GDM1 (cell line): ENCODE measurements at regions not wholly inside any gene's neighbourhood (a gene's known extent, or its start where the extent isn't known, plus 50 kb on each side); places are given as distances from the start of the nearest gene placed in this dataset.
"Not testable (repeated sequence)": the region's sequence is repeated elsewhere in the genome, so short reads cannot be mapped to it uniquely, and the experiment has no call there.

Experiments used
- DNase-seq: peaks from one replicate; lab custom pipeline; 2025; lab: John Stamatoyannopoulos, UW

DNA sequence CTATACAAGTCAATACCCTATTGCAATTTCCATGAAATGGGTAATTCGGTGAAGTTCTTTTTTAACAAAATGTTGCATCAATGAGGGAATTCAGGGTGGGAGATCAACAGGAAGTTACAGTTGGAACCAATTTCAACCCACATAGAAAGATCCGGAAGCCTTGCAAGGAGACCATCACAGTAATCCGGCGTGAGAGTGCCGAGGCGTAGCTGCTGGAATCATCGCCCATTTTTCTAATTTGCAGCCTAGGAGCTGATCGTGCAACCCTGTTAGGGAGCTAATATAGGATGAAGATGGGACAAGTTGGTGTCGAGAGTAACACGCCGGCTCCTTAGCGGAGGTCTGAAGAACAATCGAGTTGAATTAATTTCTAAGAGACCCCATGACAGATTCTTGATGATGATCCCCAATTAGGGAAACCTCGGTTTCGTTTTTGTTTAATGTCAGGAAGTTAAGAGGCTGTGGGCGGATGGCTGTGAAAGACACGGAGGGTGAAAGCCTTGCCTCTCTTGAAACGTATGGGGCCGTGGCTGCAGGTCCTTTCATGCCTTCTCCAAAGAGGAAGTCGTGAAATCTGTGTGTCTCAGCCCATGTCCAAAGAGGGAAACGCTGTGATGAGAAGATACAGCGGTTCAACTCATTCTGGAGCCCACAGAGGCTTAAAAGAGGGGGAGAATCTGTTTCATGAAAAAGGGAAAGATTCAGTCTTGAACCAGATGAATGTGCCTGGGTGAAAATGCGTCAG, 51.2 kb upstream of the CARD11 start:
- peak; percentile 56 for DNase-seq

GRCh38 chr7:3097734-3098133, 54.1 kb upstream of the CARD11 start:
- DNase-seq, result no peak

GRCh38 chr7:3102159-3102558, 58.5 kb upstream of the CARD11 start:
- no peak for DNase-seq

DNA sequence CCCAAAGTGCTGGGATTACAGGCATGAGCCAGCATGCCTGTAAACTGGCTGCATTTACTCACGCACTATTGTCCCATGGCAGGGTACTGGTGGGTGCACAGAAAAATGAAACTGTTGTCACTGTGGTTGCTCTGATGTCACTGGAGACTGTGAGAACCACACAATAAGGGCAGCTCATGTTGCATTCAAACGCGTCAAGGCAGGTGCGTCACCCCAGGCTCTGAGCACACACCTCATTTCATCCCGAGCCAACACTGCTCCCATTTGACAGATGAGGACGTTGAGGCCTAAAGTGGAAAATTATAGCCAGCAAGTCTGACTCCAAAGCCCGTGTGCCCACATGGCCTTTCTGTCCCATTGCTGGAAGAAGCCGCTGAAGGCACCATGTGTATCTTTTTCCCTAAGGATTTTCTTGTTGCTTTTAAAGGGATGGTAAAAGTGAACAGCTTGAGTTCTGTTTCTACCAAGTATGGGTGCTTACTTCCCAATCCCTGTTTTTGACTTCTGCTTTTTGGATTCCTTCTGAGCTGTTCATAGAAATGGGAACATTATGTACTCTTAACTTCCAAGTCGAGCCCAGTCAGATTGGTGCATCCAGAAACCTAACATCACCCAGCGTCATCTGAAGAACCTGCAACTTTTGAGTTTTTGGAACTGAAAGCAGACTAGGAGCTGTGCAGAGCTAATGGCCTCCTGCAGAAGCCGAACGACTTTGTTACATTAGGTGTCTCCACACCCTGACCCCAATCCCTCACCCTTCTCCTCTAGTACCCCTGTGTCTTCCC, 60.1 kb upstream of the CARD11 start:
- DNase-seq, result no peak

- no peak for DNase-seq
These were observed 62.2 kb upstream of the CARD11 start for GRCh38 chr7:3105856-3106255.

DNA sequence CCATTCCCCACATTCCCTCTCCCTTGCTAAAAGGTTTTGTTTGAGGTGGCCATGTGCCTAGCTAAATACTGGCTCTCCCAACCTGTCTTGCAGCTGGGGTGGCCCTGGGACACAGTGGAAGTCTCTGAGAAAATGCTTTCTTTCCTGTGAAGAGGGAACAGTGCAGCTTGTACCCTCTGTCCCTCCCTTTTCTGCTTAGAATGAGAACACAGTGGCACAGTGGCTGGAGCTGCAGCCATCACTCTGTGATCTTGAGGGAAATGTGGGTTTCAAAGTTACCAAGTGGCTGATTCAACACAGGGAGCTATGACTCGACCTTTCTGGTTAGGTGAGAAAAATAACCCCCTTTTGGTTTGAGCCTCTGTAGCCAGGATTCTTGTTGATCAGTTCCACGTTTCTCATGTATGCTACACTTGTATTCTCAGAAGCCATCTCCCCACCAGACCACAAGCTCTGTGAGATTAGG, 62.7 kb upstream of the CARD11 start:
- DNase-seq, result no peak

DNA sequence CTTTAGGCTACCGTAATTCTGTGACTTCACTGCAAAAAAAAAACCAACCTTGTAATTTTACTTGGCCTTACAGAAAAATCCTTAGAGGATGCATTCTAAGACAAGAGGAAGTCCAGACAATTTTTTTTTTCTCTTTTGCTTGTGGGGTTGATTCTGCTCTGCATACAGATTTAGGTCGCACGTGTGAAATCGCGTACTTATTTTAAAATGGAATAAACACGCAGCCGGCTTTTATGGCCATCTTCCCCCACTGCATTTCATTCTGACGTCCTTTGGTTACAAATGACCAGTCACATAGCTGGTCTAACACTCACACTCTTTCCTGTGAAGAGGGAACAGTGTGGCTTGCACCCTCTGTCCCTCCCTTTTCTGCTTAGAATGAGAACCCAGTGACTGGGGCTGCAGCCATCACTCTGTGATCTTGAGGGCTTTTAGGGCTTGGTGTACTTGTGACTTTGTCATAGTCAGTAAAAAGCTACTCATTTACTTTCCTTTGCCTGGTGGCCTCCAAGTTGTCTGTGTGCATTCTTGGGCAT, 63.6 kb upstream of the CARD11 start:
- no peak for DNase-seq

DNA sequence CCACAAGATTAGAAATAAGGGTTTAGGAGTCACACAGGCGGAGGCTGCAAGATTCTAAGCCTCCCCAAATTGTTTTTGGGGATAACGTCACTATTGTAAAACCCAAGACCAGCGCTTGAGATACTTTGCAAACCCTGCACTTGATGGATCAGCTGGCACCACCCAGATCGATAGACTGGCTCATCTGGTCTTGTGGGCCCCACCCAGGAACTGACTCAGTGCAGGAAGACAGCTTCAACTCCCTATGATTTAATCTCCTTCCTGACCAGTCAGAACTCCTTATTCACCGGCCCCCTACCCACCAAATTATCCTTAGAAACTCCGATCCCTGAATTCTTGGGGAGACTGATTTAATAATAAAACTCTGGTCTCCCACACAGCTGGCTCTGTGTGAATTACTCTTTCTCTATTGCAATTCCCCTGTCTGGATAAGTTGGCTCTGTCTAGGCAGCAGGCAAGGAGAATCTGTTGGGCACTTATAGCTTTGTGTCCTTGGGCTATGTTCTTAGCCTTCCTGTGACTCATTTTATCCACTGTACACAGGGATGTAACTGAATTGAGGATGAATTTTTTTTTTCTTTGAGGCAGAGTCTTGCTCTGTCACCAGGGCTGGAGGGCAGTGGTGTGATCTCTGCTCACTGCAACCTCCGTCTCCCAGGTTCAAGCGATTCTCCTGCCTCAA, 64.4 kb upstream of the CARD11 start:
- DNase-seq, result no peak

DNA sequence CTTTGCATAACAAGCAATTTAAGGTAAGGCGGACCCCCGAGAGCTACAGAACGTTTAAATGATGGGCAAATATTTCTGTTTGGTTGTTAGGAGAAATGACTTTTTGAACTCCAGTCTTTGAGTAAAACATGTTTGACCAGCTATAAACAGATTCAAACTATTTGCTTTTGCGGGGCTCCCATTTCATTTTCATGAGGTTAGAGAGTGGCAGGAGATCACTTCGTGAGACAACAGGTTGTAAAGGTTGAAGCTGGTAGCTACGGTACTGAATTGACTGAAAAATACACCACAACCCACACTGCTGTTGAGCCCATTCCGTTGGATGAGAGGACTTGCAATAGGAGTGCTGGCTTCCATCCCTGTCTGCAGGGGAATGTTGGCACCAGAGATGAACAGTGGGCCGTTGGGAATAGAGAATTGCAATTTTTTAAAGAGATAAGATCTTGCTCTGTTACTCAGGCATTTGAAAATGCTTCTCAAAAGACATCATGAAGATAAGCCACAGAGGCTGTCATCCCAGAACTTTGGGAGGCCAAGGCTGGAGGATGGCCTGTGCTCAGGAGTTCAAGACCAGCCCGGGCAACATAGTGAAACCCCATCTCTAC, 65.7 kb upstream of the CARD11 start:
- no peak for DNase-seq

DNA sequence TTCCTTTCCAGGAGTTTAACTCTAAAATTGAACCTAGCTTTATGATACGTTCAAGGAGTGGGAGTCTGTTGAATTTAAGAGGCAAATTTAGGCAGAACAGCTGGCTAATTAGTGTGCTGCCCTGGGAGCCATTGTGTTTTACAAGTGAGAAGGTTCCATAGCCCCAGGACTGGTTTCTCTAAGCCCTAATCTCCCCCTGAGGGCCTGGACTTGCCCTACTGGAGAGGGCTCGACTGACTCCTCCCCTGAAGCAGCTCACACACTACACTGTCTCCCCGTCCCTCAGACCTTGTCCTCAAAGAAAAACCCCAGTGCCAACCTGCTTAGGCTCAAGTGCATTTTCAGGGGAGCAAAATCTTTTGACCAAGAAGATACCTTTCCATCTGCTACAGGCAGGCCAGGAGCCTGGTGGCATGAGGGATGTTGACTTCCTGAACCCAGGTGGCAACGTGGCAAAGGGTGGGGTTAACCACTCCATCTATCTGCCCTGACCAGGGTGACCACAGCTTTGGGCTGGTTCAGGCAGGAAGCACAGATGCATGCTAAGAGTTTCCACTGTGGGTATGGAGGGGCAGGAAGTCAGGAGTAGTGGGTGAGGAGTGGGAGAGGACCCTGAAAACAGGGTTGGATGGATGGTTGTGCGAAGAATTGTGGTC, 68.9 kb upstream of the CARD11 start:
- DNase-seq, result no peak

DNA sequence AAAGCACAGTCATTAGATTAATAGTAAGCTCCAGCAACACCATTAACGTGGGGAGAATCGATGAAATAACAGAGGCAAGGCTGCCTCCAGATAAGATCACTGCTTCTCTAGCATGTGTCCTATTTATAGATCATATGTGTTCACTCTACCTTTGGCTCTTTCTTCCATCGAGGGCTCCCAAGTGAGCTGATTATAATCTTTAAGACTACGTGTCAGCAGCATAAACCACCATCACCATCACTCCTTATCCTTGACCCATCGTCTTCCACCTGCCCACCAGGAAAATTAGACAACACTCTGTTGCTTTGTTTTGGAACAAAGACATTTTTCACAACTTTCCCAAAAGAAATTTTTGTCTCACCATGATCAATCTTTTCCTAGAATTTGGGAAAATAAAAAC, 71.2 kb upstream of the CARD11 start:
- DNase-seq, result no peak

GRCh38 chr7:3117081-3117480, 73.4 kb upstream of the CARD11 start:
- DNase-seq, result no peak

DNA sequence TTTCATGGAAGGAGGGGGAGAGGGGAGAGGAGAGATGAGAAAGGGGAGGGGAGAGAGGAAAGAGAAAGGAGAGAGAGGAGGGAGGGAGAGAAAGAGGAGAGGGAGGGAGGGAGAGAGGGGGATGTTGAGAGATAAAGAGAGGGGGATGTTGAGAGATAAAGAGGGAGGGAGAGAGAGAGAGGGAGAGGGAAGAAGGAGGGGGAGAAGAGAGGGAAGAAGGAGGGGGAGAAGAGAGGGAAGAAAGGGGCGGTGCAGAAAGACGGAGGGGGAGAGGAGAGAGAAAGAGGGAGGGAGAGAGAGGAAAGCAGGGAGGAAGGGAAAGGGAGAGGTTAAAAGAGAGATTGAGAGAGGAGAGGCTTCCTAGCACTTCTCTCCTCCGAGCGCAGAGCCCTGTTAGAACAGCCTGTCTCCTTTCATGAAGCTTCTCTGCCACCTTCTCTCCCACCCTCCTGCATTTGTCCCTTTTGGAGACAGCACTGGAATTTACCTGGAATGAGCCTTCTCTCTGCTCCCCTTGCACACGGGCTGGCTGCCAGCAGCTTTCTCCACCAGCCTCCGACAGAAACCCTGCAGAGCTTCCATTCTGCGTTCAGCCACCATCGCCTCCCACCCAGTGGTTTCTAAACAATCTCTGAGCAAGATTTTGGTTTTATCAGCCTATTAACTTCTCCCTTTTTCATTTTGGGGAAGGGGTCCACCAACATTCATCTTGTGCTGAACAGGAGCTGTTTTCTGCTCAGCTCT, 74.0 kb upstream of the CARD11 start:
- DNase-seq, result no peak

DNA sequence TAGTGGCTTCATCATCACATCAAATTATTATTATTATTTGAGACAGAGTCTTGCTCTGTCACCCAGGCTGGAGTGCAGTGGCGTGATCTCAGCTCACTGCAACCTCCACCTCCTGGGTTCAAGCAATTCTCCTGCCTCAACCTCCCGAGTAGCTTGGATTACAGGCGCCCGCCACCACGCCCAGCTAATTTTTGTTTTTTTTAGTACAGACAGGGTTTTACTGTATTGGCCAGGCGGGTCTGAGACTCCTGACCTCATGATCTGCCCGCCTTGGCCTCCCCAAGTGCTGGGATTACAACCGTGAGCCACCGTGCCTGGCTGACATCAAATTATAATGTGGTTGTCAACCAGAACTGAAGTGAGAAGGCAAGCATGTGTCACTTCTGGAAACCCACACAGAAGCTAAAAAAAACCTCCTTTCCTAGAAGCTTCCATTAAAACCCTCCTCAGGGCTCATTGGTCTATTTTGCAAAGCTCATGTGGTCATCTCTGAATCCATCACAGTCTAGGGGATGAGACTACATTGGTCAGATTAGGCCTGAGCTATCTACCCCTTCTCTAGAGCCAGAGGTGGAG, 75.8 kb upstream of the CARD11 start:
- not testable (repeated sequence) for DNase-seq

DNA sequence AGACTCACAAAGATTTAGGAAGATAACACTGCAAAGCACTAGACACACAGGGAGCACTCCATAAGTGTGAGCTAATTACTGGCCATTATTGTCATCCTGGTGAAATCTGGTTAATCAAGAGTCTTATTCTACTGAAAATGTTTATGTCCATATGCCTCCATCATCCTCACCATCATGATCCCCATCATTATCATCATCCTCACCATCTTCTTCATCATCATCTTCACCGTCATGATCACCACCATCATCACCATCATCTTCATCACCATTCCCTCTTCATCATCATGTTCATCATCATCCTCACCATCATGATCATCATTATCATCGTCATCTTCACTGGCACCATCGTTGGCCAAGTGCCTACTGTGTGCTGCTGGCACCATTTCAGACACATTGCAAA, 76.3 kb upstream of the CARD11 start:
- no peak for DNase-seq

- DNase-seq, result no peak
These were observed 76.8 kb upstream of the CARD11 start for GRCh38 chr7:3120513-3120912.

- DNase-seq, result no peak
These were observed 85.3 kb upstream of the CARD11 start for GRCh38 chr7:3128857-3129490.

- no peak for DNase-seq
These were observed 90.2 kb upstream of the CARD11 start for GRCh38 chr7:3133811-3134385.

DNA sequence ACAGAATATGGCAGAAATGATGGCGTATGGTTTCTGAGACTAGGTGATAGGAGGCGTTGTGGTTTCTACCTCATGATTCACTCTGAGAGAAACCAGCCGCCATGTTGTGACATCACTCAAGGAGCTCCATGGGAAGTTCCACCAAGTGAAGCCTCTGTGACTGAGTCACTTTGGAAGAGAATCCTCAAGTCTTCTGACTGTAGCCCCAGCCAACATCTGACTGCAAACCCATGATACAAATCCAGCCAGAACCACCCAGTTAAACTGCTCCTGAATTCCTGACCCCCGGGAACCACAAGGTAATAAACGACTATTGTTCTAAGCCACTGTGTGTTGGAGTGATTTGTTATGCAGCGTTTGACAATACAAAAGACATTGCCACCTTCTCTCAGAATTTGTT, 91.1 kb upstream of the CARD11 start:
- no peak for DNase-seq

DNA sequence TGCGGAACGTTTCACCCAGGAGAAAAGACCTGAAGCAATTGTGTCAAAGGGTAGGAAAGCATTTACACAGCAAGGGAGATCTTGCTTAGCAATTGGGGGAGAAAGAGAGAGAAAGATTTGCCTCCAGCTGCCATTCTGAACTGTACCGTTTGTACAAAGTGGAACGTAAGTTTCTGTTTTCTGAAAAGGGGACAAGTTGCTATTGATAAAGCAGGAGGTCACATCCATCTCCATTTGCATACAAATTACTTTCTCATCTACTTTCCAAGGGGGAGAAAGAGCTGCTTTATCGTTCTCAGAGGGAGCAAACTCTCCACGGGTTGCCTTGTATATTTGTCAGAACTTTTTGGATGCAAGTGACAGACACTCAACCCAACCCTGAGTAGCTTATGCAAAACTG, 92.0 kb upstream of the CARD11 start:
- DNase-seq, result no peak
